Ishikawa (cell line): ENCODE measurements at regions not wholly inside any gene's neighbourhood (a gene's known extent, or its start where the extent isn't known, plus 50 kb on each side); places are given as distances from the start of the nearest gene placed in this dataset.

Experiments used
- CEBPB ChIP-seq: IDR thresholded peaks from 2 replicates; pipeline ENCODE4 v1.6.1; 2012
- CREB1 ChIP-seq: IDR thresholded peaks from 2 replicates; pipeline ENCODE4 v1.6.1; 2012; ENCODE audit warnings: low read depth
- EGR1 ChIP-seq: IDR thresholded peaks from 2 replicates; pipeline ENCODE4 v1.6.1; 2012
- EP300 ChIP-seq: IDR thresholded peaks from 2 replicates; pipeline ENCODE4 v1.6.1; 2012; ENCODE audit warnings: borderline replicate concordance
- FOXM1 ChIP-seq: IDR thresholded peaks from 2 replicates; pipeline ENCODE4 v1.6.1; 2012; ENCODE audit warnings: low read depth, borderline replicate concordance
- NFIC ChIP-seq: IDR thresholded peaks from 2 replicates; pipeline ENCODE4 v1.6.1; 2012
- RAD21 ChIP-seq: IDR thresholded peaks from 2 replicates; pipeline ENCODE4 v1.6.1; 2012; ENCODE audit warnings: low read depth
- TAF1 ChIP-seq: IDR thresholded peaks from 2 replicates; pipeline ENCODE4 v1.6.1; 2012; ENCODE audit warnings: low read depth, mild to moderate bottlenecking
- TCF12 ChIP-seq: IDR thresholded peaks from 2 replicates; pipeline ENCODE4 v1.6.1; 2012; ENCODE audit warnings: low read depth
- TEAD4 ChIP-seq: IDR thresholded peaks from 2 replicates; pipeline ENCODE4 v1.6.1; 2012
- YY1 ChIP-seq: IDR thresholded peaks from 2 replicates; pipeline ENCODE4 v1.6.1; 2012; ENCODE audit warnings: low read depth
- ZBTB7A ChIP-seq: IDR thresholded peaks from 2 replicates; pipeline ENCODE4 v1.6.1; 2012; ENCODE audit warnings: low read depth
- TF ChIP-seq, protein P1 (sequence below): IDR thresholded peaks from 2 replicates; pipeline ENCODE4 v1.6.1; 2012
- TF ChIP-seq, protein P2 (sequence below): IDR thresholded peaks from 2 replicates; pipeline ENCODE4 v1.6.1; 2012; ENCODE audit warnings: low read depth, mild to moderate bottlenecking
- TF ChIP-seq, protein P3 (sequence below): IDR thresholded peaks from 2 replicates; pipeline ENCODE4 v1.6.1; 2012

GRCh38 chr12:124071075-124071443 is 98.0 kb downstream of the ZNF664 start:
- TF ChIP-seq, protein P1, sequence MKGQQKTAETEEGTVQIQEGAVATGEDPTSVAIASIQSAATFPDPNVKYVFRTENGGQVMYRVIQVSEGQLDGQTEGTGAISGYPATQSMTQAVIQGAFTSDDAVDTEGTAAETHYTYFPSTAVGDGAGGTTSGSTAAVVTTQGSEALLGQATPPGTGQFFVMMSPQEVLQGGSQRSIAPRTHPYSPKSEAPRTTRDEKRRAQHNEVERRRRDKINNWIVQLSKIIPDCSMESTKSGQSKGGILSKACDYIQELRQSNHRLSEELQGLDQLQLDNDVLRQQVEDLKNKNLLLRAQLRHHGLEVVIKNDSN, result no peak

GRCh38 chr12:124073356-124074035 is 100.5 kb downstream of the ZNF664 start:
- TF ChIP-seq, protein P2, sequence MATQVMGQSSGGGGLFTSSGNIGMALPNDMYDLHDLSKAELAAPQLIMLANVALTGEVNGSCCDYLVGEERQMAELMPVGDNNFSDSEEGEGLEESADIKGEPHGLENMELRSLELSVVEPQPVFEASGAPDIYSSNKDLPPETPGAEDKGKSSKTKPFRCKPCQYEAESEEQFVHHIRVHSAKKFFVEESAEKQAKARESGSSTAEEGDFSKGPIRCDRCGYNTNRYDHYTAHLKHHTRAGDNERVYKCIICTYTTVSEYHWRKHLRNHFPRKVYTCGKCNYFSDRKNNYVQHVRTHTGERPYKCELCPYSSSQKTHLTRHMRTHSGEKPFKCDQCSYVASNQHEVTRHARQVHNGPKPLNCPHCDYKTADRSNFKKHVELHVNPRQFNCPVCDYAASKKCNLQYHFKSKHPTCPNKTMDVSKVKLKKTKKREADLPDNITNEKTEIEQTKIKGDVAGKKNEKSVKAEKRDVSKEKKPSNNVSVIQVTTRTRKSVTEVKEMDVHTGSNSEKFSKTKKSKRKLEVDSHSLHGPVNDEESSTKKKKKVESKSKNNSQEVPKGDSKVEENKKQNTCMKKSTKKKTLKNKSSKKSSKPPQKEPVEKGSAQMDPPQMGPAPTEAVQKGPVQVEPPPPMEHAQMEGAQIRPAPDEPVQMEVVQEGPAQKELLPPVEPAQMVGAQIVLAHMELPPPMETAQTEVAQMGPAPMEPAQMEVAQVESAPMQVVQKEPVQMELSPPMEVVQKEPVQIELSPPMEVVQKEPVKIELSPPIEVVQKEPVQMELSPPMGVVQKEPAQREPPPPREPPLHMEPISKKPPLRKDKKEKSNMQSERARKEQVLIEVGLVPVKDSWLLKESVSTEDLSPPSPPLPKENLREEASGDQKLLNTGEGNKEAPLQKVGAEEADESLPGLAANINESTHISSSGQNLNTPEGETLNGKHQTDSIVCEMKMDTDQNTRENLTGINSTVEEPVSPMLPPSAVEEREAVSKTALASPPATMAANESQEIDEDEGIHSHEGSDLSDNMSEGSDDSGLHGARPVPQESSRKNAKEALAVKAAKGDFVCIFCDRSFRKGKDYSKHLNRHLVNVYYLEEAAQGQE, result no peak
- TF ChIP-seq EP300, result no peak
- no peak for TF ChIP-seq TEAD4
- no peak for TF ChIP-seq CREB1
- TF ChIP-seq FOXM1, result no peak
- TF ChIP-seq YY1, result no peak
- no peak for TF ChIP-seq NFIC
- no peak for TF ChIP-seq TCF12
- TF ChIP-seq, protein P3, sequence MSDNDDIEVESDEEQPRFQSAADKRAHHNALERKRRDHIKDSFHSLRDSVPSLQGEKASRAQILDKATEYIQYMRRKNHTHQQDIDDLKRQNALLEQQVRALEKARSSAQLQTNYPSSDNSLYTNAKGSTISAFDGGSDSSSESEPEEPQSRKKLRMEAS, result no peak
- no peak for TF ChIP-seq ZBTB7A
- TF ChIP-seq EGR1, result no peak

DNA sequence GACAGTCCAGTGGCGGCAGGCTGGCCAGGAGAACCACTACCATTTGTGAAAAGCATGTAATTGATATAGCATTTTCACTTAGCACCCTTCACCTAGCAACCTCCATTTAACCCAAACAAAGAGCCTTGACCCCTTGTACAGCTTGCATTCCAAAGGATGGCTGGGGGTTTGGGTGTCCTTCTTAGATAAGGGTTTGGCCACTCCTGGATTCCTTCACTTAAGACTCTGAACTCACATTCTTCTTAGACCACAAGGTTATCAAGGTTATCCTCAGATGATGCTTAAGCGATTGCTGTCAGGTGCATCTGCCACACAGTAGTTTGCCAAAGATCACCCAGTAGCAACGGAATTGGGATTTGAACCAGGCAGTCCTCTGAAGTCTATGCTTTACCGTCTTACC is 102.8 kb downstream of the ZNF664 start:
- TF ChIP-seq EGR1 (no peak), TEAD4 (no peak), TAF1 (no peak), NFIC (no peak), RAD21 (no peak), ZBTB7A (no peak), CEBPB (no peak), CREB1 (no peak), FOXM1 (no peak), TCF12 (no peak), EP300 (no peak), YY1 (no peak)
- TF ChIP-seq, protein P1, result no peak
- TF ChIP-seq, protein P2, result no peak
- TF ChIP-seq, protein P3, result no peak

GRCh38 chr12:124077701-124078100 is 104.7 kb downstream of the ZNF664 start:
- TF ChIP-seq EP300 (no peak), NFIC (no peak), YY1 (no peak), EGR1 (no peak), ZBTB7A (no peak), TAF1 (no peak), CREB1 (no peak), FOXM1 (no peak), CEBPB (no peak), TEAD4 (no peak), TCF12 (no peak)
- TF ChIP-seq, protein P1, result no peak
- TF ChIP-seq, protein P3, result no peak

- no peak for TF ChIP-seq YY1
- no peak for TF ChIP-seq FOXM1
- TF ChIP-seq, protein P1, result no peak
- TF ChIP-seq EGR1, result no peak
- no peak for TF ChIP-seq TAF1
- TF ChIP-seq ZBTB7A, result no peak
- TF ChIP-seq NFIC, result no peak
- TF ChIP-seq RAD21, result no peak
- no peak for TF ChIP-seq CEBPB
- no peak for TF ChIP-seq EP300
- TF ChIP-seq, protein P2, result no peak
- no peak for TF ChIP-seq TCF12
- TF ChIP-seq, protein P3, result no peak
- TF ChIP-seq CREB1, result no peak
These were observed 105.8 kb downstream of the ZNF664 start for GRCh38 chr12:124078800-124079199.
